Common myeloid progenitor, CD34-positive (primary cell): ENCODE measurements at regions not wholly inside any gene's neighbourhood (a gene's known extent, or its start where the extent isn't known, plus 50 kb on each side); places are given as distances from the start of the nearest gene placed in this dataset.

Experiments
- CTCF ChIA-PET: fragments of 350-600 bp; sonication (Branson Sonifier 250); formaldehyde crosslinking; loops from one replicate; lab custom pipeline; 2021; ENCODE audit warnings: antibody characterized with exemption; lab: Charles Lee
- POLR2A ChIA-PET: fragments of 350-600 bp; sonication (Branson Sonifier 250); formaldehyde crosslinking; loops from one replicate; lab custom pipeline; 2021; ENCODE audit warnings: antibody characterized with exemption; lab: Charles Lee
- DNase-seq, 3 donors: peaks; one replicate each; pipeline versions ENCODE4 v3.0.0 to v3.0.0-alpha.2; 2013
- H3K27ac ChIP-seq, 2 experiments: 1 replicate in 1 of 2; 2 replicates in 1 of 2; pipeline ENCODE4 v1.7.0; 2013; ENCODE audit warnings: inconsistent platforms in 2 of 2, low read length in 2 of 2, mild to moderate bottlenecking in 2 of 2, low read depth in 1 of 2, moderate library complexity in 1 of 2; ENCODE audit not compliant: severe bottlenecking in 2 of 2, insufficient read depth in 1 of 2, poor library complexity in 1 of 2
- H3K27me3 ChIP-seq, 5 experiments: replicated peaks in 2 of 5; 1 replicate in 3 of 5; 2 replicates in 2 of 5; pipeline versions ENCODE4 v1.6.1 to v1.7.0; 2013; ENCODE audit warnings: low read length in 4 of 5, mild to moderate bottlenecking in 2 of 5, moderate library complexity in 2 of 5, inconsistent platforms in 1 of 5; ENCODE audit not compliant: insufficient read depth in 5 of 5, control insufficient read depth in 4 of 5
- H3K36me3 ChIP-seq, 4 experiments: 1 replicate in 2 of 4; 2 replicates in 2 of 4; pipeline versions ENCODE4 v1.6.1 to v1.7.0; 2013; ENCODE audit warnings: low read length in 3 of 4, control low read depth in 1 of 4, mild to moderate bottlenecking in 1 of 4; ENCODE audit not compliant: control insufficient read depth in 4 of 4, insufficient read depth in 4 of 4
- H3K4me1 ChIP-seq, 4 experiments: 1 replicate in 3 of 4; 2 replicates in 1 of 4; pipeline versions ENCODE4 v1.6.1 to v1.7.1; 2013; ENCODE audit warnings: low read length in 3 of 4, mild to moderate bottlenecking in 3 of 4, control low read depth in 1 of 4, inconsistent platforms in 1 of 4, moderate library complexity in 1 of 4; ENCODE audit not compliant: control insufficient read depth in 4 of 4, insufficient read depth in 4 of 4; ENCODE audit errors: control extremely low read depth in 1 of 4
- H3K4me3 ChIP-seq, 7 experiments: 1 replicate in 4 of 7; 2 replicates in 3 of 7; pipeline versions ENCODE4 v1.5.1 to v1.7.0; 2013; ENCODE audit warnings: mild to moderate bottlenecking in 7 of 7, low read length in 6 of 7, moderate library complexity in 6 of 7, inconsistent platforms in 2 of 7, low read depth in 2 of 7, control low read depth in 1 of 7; ENCODE audit not compliant: insufficient read depth in 4 of 7, control insufficient read depth in 1 of 7; ENCODE audit errors: extremely low read depth in 1 of 7
- H3K9me3 ChIP-seq, 5 experiments: 1 replicate in 4 of 5; 2 replicates in 1 of 5; pipeline versions ENCODE4 v1.6.1 to v1.7.1; 2013; ENCODE audit warnings: low read length in 4 of 5, mild to moderate bottlenecking in 2 of 5, inconsistent platforms in 1 of 5, low read depth in 1 of 5, moderate library complexity in 1 of 5; ENCODE audit not compliant: control insufficient read depth in 4 of 5, insufficient read depth in 2 of 5; ENCODE audit errors: control extremely low read depth in 1 of 5
- WGBS: methylation state at CpG from one replicate; pipeline ENCODE4 v1.1.5; 2013; ENCODE audit not compliant: insufficient coverage; 5-methylcytosine and 5-hydroxymethylcytosine counted together

DNA sequence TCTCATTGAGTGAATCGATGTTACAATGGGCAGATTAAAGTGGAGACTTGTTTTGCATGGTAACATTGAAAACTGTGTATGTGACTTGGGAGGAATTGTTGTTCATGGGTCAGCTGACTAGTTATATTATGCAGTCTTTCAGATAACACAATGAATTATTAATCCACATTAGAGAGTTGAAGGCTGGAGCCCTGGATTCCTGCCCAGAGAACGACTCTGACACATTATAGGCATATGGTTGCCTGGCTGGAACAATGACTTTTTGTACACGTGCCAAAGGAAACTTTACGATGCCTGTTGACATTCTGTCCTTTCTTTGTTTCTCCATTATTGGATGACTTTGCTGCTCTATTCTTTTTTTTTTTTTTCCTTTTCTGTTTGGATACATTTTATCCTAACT is 52.3 kb upstream of the TMEM229A start:
- POLR2A ChIA-PET, result no interaction called here
- 79% methylated on average over 2 of the region's 4 CpGs for WGBS
- DNase-seq, result no peak

DNA sequence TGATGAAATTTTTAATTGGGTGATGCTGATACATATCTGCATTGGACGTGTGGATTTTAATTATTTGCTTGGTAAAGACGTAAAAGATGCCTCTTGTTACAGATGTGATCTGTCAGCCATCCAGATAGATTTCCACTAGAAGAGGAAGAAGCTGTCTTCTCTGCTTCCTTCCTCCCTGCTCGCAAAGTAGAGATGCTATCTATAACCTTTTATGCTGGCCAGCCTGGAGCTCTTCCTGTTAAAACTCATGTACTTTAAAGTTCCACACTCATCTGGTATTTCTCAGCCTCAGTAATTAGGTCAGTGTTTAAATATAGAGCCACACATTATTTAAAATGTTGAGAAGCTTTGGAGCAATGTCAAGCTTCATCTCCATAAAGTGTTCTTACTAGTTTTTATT is 51.2 kb upstream of the TMEM229A start:
- ChIA-PET CTCF (interaction anchor here (0.6 to 0.8 kb wide), 2 partner anchors 18 to 316 kb away, joined by 3 read pairs; no protein-coding TSS in a partner anchor), POLR2A (no interaction called here)
- no CpG with 5 or more reads among the region's 3 CpGs for WGBS
- Histone ChIP-seq H3K27me3 (peaks cover 0 to 2% (median 0%) of the 10 kb centered on the region in 5 experiments), H3K27ac (no peak overlapping the region), H3K4me3 (no peak overlapping the region), H3K36me3 (no peaks in the 10 kb centered on the region), H3K9me3 (no peaks in the 10 kb centered on the region), H3K4me1 (no peaks in the 10 kb centered on the region)
- DNase-seq, result no peak

More for the DNA sequence above, 52.3 kb upstream of the TMEM229A start:
- Histone ChIP-seq H3K9me3 (no peaks in the 10 kb centered on the region), H3K36me3 (no peaks in the 10 kb centered on the region), H3K4me1 (no peaks in the 10 kb centered on the region), H3K4me3 (no peak overlapping the region), H3K27ac (no peak overlapping the region), H3K27me3 (peaks cover 0 to 2% (median 0%) of the 10 kb centered on the region in 5 experiments)
- CTCF ChIA-PET, result no interaction called here
